Testis (tissue), 2 donors: ENCODE measurements at regions not wholly inside any gene's neighbourhood (a gene's known extent, or its start where the extent isn't known, plus 50 kb on each side); places are given as distances from the start of the nearest gene placed in this dataset.

Experiments
- POLR2A ChIP-seq: fragments of 450-650 bp; IDR thresholded peaks from one replicate; pipeline ENCODE4 v1.6.1; 2017; ENCODE audit warnings: antibody characterized with exemption, mild to moderate bottlenecking, moderate library complexity
- TF ChIP-seq, protein P1 (sequence below), 3 experiments: fragments of 450-650 bp in 2 of 3; fragments of 200-600 bp in 1 of 3; sonication (generic) in 1 of 3; IDR thresholded peaks; one replicate each; pipeline ENCODE4 v1.5.1; 2016 to 2019; ENCODE audit warnings: antibody characterized with exemption in 3 of 3, mild to moderate bottlenecking in 2 of 3, moderate library complexity in 1 of 3

DNA sequence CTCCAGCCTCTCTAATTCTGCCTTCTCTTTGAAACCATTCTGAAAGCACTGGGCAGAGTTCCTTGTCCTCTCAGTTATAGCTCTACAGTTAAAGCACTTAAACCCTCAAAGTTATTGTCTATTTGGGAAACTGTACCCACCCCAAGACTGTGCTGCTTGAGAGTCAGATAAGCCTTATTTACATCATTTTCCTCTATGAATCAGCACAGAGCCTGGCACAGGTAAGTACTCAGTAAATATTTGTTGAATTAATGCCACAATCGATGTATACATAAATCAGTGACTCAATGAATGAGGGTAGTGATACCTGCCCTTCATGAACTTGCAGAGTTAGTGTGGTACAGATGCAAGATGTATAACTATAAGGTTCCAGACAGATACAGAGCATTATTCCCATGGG is 549.4 kb upstream of the KLF4 start:
- TF ChIP-seq, protein P1, sequence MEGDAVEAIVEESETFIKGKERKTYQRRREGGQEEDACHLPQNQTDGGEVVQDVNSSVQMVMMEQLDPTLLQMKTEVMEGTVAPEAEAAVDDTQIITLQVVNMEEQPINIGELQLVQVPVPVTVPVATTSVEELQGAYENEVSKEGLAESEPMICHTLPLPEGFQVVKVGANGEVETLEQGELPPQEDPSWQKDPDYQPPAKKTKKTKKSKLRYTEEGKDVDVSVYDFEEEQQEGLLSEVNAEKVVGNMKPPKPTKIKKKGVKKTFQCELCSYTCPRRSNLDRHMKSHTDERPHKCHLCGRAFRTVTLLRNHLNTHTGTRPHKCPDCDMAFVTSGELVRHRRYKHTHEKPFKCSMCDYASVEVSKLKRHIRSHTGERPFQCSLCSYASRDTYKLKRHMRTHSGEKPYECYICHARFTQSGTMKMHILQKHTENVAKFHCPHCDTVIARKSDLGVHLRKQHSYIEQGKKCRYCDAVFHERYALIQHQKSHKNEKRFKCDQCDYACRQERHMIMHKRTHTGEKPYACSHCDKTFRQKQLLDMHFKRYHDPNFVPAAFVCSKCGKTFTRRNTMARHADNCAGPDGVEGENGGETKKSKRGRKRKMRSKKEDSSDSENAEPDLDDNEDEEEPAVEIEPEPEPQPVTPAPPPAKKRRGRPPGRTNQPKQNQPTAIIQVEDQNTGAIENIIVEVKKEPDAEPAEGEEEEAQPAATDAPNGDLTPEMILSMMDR (IDR thresholded peaks at IDR 0.05): no peak
- TF ChIP-seq POLR2A: no peak
